Inflammatory macrophage (primary cell): ENCODE measurements at regions not wholly inside any gene's neighbourhood (a gene's known extent, or its start where the extent isn't known, plus 50 kb on each side); places are given as distances from the start of the nearest gene placed in this dataset.

ENCODE experiments used
- DNase-seq, 2 donors: peaks; one replicate each; pipeline ENCODE4 v3.0.0-alpha.2; 2020 to 2022

DNA sequence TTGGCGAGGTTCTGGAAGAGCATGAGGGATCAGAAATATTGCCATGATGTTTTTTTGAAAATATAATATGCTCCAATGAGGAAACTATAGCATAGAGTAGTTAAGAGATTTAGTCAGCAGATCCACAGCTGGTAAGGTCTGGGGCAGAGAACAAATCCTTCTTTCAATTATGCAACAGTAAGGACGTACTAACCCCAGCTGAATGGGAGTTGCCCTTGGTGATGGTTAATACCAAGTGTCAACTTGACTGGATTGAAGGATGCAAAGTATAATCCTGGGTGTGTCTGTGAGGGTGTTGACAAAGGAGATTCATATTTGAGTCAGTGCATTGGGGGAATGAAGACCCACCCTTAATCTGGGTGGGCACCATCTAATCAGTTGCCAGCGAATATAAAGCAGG is 745.5 kb upstream of the NRSN1 start:
- DNase-seq = no peak

DNA sequence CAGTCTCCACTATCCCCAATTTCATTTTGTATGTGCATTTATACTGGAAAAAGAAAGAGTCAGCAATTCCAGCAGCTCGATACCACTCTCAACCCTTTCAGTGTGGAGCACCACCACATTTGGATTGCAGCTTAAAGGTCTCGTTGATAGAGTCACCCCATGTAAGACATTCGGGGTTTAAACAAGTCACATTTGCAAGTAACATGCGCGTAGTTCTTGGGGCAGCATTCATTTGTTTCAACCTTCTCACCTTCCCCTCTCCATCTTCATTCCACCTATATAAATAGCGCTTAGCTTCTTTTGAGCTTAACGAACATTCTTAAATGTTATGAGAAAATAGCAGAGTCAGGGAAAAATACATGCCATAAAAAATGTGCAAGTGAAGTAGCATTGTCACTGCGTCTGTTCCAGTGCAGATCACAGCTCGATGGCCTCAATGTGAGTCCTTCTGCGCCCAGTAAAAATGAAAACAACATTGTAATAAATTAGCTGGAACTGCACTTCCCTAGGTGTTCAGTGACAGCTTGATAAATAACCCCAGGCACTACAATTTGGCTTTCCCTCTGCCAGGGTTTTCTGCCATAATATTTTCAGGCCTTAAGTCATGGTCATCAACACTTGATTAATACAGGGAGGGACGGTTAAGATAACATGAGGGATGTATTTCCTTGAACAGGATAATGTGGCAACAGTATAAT is 737.8 kb upstream of the NRSN1 start:
- DNase-seq = no peak

DNA sequence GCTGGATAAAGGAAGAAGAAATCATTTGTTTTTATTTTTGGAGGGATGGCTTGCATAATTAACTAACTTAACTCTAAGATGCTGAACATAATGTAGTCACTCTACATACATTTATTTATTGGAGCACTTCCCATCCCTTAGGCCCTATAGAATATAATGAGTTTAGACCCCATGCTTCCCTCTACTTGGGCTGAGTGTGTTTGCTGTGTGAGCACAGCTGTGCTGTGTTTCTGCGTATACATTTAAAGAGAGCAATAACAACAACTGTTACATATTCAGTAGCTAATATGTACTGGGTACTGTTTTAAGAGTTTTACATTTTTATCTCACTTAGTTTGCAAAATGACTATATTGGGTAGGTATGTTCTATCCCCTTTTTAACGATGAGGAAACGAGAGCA is 736.6 kb upstream of the NRSN1 start:
- DNase-seq = no peak

DNA sequence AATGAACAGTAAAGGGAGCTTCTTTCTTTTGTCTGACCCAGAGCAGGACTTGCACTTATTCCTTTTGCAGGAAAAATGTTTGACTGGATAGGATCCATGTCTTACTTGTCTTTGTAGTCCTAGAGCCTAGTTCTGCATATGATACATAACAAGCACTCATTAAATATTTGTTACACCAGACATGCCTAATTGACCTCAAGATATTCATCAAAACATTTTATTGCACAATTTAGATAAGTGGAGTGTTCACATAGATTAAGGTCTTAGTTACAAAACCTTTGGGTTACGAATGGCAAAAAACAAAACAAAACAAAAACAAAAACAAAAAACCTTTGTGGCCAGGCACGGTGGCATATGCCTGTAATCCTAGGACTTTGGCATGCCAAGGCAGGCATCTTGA is 735.8 kb upstream of the NRSN1 start:
- no peak for DNase-seq

DNA sequence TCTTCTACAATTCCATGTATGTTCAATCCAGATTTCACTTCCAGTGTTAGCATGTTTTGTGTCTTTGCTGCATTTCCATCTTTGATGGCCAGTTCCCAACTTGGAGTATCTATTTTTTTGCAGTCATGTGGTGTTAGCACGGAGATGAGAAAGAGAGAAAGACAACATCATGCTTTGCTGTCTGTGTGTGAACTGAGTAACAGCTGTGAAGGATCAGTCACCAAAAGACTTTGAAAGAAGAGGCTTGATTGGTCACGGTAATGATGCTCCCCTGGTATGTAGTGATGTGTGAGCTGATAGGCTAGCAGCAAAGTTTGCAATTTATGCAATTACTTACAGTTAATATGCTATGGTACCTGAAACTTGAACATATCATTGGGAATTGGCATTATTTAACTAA is 731.3 kb upstream of the NRSN1 start:
- DNase-seq = no peak

DNA sequence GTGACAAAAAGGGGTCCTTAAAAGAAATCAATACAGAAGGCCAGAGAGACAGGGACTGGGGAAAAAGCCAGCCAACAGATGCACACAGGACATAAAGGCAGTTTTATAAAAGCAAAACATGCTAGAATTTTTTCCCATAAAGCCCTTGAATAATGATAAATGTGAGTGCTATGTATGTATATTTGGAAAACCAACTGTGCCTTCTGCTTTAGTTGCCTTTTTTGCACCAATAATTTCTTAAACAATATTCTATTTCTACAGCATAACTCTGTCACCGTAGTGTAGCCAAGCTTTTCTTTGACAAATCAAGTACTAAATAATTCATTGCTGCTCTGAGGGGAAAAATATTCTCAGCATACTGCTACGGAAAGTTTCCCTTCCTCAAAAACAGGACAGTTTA is 730.6 kb upstream of the NRSN1 start:
- no peak for DNase-seq

DNA sequence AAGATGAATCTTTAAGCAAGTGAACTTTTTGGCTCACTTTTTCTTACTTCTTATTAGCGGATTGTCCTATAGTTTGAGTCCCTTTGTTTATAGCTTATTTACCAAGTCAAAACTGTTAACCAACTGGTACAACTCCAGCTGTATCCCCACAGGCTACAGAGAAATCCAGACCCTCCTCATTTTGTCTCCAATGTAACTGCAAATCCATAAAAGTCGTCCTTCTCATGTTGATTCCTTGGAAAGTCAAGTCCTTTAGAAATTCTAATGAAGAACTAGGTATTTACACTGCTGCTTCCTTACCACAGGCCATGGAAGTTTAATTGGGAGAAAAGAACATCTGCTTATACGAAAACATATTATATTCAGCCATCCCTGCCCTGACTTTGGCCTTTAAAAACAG is 729.1 kb upstream of the NRSN1 start:
- DNase-seq = no peak

DNA sequence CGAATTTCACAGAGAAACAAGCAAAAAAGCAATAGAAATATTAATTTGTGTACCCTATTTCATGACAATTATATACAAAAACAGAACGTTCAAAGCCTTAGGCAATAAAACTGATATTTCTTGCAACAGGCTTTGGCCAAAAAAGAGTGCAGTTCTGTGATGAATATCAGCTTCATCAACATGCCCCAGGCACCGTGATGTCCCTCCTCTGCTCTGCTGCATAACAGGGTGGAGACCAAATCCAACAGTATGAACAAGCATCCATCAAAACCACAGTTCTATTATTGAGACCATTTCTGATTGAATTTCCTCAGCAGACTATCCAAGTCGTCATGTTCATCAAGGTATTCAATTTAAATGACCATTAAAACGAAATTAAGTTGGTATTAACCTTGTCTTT is 722.6 kb upstream of the NRSN1 start:
- DNase-seq = no peak

DNA sequence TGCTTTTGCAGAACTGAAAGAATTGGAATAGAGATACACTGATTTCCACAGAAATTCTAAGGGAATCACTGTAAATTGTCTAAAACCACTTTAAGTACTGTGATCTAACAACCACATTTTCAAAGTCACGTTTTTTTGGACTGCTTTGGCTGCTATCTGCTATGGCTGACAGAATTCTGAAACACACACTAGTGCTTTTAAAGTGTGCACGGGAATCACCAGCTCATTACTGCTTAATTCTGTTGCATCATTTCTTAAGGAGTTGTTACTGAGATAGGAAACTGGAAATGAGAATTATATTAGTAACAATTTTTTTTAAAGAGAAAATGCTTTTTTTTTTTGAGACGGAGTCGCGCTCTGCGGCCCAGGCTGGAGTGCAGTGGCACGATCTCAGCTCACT is 716.5 kb upstream of the NRSN1 start:
- no peak for DNase-seq

DNA sequence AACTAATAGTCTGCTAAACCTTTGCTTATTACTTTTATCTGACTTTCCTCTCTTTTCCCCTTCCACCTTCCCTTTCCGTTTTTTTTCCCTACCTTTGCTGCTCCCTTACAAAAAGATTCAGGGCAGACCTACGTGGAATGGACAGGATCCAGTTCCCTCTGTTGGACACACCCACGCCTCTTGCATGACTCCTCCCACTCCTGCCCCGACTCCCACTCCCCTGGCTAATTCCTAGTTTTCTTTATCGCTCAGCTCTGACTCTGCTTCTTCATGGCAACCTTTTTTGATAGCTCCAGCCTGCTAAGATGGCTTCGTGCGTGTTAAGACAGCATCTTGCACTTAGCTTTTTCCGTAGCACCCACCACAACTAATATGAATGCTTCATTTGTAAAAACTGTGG is 715.6 kb upstream of the NRSN1 start:
- DNase-seq = no peak

DNA sequence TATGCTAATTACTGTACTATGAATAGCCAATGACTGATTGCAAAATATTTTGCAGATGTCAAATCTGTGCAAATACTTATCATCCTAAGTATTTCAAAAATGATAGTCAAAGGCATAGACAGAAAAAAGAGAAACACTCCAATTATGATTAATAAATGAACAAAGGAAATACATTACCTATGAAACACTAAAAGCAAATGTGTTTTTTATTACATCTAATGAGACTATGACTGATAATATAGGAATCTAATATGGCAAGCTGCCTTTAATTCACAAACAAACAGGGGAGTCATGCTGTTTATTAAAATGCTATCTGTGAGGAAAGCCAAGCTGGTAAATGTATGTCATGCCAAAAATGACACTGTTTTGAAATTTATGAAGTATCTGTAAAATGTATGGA is 713.2 kb upstream of the NRSN1 start:
- no peak for DNase-seq

DNA sequence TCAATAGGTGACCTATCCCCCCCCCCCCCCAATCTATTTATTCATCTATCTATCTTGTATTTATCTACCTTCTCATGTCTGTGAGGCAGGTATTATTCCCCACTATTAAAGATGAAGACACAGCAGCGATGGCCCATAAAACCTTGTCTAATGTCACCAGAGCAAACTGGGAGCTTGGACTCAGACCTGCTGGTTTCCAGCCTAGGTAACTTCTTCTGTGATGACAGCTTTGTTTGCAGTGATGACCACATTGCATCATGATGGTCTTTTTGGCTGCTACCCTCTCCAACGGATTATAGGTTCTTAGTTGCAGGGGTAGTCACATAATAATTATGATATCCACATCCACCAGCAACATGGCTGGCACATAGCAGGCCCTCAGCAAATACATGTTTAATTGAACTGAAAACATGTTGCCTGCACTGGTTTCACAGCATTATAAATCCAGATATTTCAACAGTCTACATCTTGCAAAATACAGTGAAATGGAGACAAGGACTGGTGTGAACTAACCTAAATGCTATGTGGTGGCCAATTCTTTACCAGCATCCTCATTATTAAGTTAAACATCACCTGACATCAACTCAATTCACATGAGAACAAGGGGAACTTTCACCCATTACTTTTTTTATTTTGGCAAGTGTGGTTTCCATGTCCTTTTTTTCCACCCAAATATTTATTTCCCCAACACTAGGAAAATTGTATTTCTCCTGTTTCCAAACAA is 712.5 kb upstream of the NRSN1 start:
- DNase-seq = no peak

DNA sequence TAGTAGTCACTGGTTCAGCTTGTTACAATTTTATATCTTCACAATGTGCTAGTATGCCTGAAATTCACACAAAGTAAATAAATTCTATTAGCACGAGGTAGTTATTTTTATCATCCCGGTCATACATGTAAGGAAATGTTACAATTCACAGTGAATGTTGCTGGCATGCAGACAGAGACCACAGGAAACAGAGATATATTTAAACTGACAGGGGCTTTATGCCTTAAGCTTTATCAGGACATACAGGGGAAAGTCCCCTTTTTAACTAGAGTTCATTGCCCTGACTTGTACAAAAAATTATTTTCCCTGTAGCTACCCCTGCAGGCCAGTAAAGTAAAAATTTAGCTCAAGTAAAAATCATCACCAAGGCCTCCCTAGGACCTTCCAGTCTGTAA is 712.0 kb upstream of the NRSN1 start:
- no peak for DNase-seq

DNA sequence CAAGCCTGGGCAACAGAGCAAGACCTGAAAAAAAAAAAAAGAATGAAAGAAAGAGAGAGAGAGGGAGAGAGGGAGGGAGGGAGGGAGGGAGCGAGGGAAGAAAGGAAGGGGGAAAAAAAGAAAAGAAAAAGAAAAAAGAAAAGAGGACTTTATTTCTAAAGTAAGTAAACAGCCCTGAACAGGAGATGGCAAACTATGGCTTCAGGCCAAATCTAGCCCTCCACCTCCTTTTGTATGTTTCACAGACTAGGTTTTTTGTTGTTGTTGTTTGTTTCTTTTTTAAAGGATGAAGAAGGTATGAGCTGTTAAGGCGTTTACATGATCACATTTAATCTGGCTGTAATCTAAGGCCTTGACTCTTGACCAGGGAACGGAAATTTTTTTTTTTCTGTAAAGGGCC is 711.1 kb upstream of the NRSN1 start:
- no peak for DNase-seq

DNA sequence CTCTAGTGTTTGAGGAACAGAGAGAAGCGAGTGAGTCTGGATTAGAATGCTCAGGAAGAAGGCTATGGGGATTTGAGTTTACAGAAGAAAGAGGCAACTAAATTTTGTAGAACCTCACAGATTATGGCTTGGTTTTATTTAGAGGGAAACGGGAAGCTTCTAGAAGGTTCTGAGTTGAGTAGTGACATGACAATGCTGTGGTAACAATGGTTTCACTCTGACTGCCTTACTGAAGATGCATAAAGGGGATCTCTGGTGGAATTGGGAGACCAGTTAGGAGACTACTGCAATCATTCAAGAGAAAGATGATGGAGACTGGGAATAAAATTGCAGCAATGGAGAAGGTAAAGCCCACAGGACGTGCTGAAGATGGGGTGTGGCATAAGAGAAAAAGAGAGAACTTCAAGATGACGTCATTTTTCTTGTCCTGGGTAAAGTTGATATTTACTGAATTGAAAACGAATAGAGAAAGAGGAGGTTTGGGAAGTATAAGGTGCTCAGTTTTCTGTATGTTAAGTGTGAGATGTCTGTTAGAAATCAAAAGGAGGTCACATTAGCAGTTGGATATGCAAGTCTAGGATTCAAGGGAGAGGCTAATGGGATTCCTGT is 710.1 kb upstream of the NRSN1 start:
- DNase-seq = no peak

DNA sequence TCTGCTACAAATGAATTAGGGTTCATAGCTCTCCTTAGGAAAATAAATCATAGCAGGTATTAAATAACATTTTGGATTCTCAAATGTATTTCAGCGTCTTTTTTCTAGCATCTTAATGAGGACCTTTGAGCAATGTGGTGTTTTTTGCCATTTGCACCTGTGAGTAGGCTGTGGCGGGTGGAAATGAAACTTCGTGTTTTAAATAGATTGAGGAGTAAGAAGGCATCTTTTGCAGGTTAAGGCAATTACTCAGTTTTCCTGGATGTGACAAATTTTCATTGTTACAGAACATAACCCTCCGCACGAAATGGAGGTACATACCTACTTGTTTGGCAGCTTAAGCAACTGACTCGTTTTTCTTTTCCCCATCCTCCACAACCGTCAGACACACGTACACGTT is 708.9 kb upstream of the NRSN1 start:
- DNase-seq = no peak

DNA sequence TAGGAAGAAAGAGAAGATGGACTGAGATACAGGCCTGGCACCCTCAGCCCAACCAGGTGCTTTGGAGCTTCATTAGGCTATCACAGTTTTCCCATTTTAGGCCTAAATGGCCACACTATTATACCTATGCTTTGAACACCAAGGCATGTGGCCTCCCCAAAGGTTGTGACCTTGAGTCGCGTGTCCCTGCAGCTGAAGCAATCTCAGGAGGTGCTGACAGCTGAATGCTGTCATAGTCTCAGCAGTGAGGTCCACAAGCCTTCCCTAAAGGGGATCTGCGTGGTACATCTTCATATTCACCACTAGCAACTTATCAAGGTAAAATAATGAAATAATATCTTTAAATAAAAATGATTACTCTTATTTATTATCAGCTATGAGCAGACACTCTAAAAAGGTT is 707.9 kb upstream of the NRSN1 start:
- DNase-seq = no peak

DNA sequence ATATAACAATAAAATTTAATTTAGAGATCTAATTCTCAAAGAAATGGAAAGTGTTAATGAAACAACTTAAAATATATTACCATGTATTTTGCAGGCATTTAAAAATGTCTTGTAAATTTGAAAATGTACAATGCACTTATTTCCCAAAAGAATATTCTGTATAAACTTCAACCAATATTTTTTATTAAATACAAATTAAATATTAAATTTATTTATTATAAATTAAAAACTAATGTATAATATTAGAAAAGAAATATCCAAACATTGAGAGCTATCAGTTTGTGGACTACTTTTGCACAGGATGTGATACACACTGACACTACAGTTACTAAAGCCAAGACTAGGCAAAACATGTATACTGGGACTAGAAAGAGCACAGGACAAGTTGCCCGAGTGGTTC is 707.0 kb upstream of the NRSN1 start:
- DNase-seq = no peak

DNA sequence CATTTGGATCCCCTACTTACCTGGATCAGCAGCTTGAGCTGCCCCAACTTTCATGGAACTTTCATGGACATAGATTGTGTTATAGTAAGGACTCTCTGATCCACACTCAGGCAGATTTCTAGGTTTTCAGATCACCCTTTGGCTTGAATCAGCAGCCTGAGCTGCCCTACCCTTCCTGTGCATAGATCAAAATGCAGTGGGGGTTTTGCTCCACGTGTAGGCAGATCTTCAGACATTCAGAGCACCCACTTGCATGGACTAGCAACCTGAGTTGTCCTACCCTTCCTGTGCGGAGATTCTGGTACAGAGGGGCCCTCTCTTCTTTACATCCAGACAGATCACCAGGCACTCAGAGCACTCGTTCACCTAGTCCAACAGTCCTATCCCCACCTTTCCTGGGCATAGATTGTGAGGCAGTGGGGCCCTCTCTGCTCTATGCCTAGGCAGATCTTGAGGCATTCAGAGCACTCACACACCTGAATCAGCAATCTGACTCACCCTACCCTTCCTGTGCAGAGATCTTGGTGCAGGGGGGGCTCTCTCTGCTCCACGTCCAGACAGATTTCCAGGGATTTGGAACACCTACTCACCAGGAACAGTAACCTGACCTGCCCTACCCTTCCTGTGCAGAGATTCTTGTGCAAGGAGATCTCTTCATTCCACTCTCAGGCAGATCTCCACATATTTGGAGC is 705.2 kb upstream of the NRSN1 start:
- no peak for DNase-seq

DNA sequence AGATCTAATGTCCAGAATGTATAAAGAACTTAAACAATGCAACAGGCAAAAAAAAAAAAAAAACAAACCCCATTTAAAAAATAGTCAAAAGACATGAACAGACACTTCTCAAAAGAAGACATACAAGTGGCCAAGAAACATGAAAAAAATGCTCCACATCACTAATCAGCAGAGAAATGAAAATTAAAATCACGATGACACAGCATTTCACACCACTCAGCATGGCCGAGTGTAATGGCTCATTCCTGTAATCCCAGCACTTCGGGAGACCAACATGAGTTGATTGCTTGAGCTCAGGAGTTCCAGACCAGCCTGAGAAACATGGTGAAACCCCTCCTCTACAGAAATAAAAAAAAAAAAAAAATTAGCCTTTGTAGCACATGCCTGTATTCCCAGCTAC is 701.4 kb upstream of the NRSN1 start:
- no peak for DNase-seq

DNA sequence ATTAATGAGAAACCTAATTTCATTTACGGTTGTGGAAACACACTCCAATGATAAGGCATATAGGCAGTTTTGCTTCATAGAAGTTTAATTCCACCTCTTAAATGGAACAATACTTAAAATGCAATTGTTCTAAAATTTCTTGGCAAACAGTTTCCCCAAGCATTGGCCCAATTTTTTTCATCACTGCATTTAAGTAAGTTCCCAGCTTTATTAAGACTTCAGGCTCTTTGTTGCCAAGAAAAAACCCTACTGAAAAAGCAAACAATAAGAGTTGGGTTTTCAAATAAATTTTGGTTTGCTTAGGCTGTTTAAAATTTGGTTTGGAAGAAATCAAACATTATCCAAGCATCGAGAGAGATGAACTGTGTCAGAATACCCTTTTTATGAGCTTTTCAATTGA is 690.9 kb upstream of the NRSN1 start:
- no peak for DNase-seq

DNA sequence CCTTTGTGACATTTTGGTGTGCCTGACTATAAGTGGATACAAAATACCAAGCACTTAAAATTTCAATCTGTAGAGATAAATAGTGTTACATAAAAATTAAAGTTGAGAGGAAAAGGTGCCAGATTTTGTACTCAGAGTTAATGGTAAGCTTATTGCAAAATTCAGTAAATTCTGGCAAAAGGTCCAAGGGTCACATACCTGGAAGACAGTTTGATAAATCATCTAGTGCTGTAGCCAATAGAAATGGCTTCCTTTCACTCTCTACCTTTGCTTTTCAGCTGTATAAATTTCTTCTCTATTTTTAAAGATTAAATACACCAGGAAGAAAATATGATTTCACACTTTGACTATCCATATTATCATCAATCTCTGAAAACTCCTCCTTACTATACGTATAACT is 690.2 kb upstream of the NRSN1 start:
- DNase-seq = no peak

DNA sequence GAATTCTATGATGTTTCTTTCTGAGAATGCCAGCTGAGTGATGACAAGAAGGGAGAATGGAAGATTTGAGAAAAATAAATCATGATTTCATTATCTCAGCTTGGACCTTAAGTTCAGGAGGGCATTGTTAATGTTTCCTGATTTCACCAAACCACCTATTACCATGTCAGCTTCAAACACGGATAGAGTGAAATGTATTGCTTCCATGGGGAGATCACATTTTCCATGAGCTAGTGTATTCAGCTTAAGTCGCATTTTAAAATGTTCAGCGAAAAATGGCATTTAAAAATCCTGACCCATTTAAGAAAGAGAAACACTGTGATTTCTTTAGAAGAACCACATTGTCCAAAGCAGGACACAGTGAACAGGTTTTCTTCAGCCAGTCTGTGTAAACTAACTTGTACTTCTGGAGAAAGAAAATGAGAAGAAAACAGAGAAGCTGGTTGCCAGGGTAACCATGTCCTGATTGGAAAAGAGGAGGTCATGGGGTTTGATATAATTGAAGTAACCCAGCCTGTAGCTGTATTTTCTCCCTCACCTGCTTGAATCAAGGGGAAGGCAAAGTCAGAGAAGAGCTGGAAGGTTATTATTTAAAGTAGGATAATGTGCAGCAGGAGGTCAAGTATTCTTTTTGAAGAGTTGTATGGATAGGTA is 684.1 kb upstream of the NRSN1 start:
- DNase-seq = no peak
